GM23338 (cell line): ENCODE measurements at regions not wholly inside any gene's neighbourhood (a gene's known extent, or its start where the extent isn't known, plus 50 kb on each side); places are given as distances from the start of the nearest gene placed in this dataset.

Experiments used
- CTCF ChIP-seq, 2 experiments: fragments of 200-600 bp in 1 of 2; sonication (generic) in 1 of 2; conservative IDR thresholded peaks; 2 replicates each; pipeline versions ENCODE4 v1.5.1 to v1.6.1; 2016 to 2017; ENCODE audit warnings: antibody characterized with exemption in 2 of 2, low read depth in 2 of 2, mild to moderate bottlenecking in 2 of 2, moderate library complexity in 1 of 2
- EZH2 ChIP-seq: fragments of 200-600 bp; sonication (generic); IDR thresholded peaks from one replicate; pipeline ENCODE4 v1.8.0; 2017; ENCODE audit warnings: antibody characterized with exemption, mild to moderate bottlenecking, low read depth; ENCODE audit not compliant: unreplicated experiment
- EZH2phosphoT487 ChIP-seq: fragments of 200-600 bp; sonication (generic); IDR thresholded peaks from one replicate; pipeline ENCODE4 v1.8.1; 2018; ENCODE audit warnings: antibody characterized with exemption; ENCODE audit not compliant: unreplicated experiment
- POLR2AphosphoS5 ChIP-seq: IDR thresholded peaks from 2 replicates; pipeline ENCODE4 v1.6.1; 2016; ENCODE audit warnings: antibody characterized with exemption, low read depth
- REST ChIP-seq: IDR thresholded peaks from one replicate; pipeline ENCODE4 v1.6.1; 2018; ENCODE audit warnings: antibody characterized with exemption; ENCODE audit not compliant: unreplicated experiment

GRCh38 chr3:110910346-110910955, 161.2 kb upstream of the NECTIN3 start:
- TF ChIP-seq CTCF (conservative IDR thresholded peaks at IDR 0.05; ENCODE audit: low read depth in 2 of 2) (no peak), POLR2AphosphoS5 (no peak), EZH2phosphoT487 (no peak), EZH2 (no peak), REST (no peak)
